ENCODE measurements at regions not wholly inside any gene's neighbourhood (a gene's known extent, or its start where the extent isn't known, plus 50 kb on each side); places are given as distances from the start of the nearest gene placed in this dataset.

- TF ChIP-seq ZNF274 (IDR thresholded peaks at IDR 0.05; ENCODE audit: low read depth, low read length): no peak
- TF ChIP-seq SUZ12 (IDR thresholded peaks at IDR 0.05; ENCODE audit: extremely low read depth, insufficient read depth, insufficient read length): no peak
- no peak for TF ChIP-seq YY1 (IDR thresholded peaks at IDR 0.05; ENCODE audit: insufficient read depth, insufficient read length)
These were observed 670.8 kb upstream of the FANCL start for GRCh38 chr2:58911877-58912276.
